DMS153 (cell line): ENCODE measurements at regions not wholly inside any gene's neighbourhood (a gene's known extent, or its start where the extent isn't known, plus 50 kb on each side); places are given as distances from the start of the nearest gene placed in this dataset.
"Not testable (repeated sequence)": the region's sequence is repeated elsewhere in the genome, so short reads cannot be mapped to it uniquely, and the experiment has no call there.

Source experiments
- DNase-seq: peaks from one replicate; lab custom pipeline; 2025; lab: John Stamatoyannopoulos, UW

DNA sequence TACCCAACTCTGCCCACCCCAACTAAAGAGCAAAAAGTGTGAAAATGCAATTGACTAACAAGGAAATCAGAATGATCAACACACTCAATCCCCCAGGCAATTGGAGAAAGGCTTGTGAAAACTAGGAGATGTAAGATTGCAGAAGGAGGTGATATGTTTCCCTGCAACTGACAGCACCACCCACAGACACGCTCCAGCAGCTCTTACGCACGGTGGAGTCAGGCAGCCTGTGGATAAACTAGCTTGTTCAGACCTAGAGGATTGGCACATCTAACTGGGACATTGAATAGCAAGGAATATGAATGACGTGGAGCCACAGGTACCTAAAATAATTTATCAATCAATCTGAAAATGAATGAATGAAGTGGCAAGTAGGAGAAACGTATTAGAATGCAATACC is 125.7 kb upstream of the MYO3A start:
- no peak for DNase-seq

- no peak for DNase-seq
Observed at GRCh38 chr10:25811052-25811685, 122.9 kb upstream of the MYO3A start.

DNA sequence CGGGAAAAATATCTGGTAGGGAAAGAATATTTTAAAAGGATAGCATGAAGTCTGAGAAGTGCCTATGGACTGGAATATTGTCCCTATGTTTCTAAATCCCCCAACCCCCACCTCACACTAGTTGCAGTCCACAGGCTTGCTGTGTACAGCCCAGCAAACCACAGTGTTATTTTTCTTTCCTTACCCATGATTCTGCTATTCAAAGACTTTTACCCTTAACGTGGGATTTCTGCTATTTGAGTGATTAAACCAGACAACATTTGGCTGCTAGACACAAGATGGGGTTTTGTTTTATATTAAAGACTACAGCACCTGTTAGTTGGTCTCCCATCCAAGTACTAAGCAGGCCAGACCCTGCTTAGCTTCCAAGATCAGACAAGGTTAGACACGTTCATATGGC is 120.5 kb upstream of the MYO3A start:
- no peak for DNase-seq

GRCh38 chr10:25815236-25815635 is 118.8 kb upstream of the MYO3A start:
- DNase-seq = no peak

- no peak for DNase-seq
Observed at GRCh38 chr10:25815999-25816768, 117.8 kb upstream of the MYO3A start.

DNA sequence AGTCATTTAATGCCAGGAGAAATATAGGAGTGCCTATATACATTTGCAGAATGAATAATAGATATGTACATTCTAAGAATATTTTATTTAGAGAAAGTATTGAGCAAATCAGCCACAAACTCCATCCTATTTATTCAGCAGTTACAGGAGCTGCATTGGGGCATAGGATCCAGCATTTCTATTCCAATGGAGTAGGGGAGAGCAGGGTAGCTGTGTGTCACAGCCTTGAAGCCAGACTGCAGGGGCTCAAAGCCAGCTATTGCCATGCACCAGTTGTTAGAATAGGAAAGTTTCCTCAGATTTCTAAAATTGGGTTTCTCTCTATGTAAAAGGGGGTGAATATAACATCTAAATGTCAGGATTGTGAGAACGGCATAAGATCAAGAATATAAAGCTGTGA is 116.8 kb upstream of the MYO3A start:
- DNase-seq = no peak

DNA sequence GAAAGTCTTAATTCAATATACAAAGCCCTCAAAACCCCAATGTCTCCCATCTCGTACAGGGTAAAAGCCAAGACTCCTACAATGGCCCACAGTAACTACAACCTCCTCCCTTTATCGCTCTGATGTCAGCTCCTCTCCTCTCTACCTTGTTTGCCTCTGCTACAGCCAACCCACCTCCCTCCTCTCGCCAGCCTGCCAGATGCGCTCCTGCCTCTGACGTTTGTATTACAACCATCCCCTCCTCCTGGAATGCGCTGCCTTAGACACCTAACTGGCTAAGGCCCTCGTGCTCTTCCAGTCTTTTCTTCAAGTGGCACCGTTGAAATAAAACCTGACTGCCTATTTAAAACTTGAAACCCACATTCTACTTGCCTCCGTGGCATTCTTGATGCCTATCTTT is 115.3 kb upstream of the MYO3A start:
- DNase-seq = no peak

DNA sequence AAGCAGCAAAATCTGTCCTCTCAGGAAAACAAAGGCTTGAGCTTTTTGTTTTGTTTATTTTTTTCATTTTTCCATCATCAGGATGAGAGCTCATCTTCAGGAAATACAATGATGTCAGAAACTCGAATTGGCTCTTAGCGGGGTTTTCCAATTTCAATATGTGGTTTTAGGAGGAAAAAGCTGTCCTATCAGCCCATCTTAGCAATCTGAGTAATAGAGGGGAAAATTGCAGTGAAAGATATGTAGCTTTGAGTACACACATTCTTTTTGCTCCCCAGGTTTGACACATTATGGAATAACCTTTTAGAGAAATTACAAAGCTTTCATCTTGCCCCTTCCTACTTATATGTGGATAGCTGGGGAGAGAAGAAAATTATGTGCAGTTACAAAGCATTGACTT is 113.6 kb upstream of the MYO3A start:
- no peak for DNase-seq

DNA sequence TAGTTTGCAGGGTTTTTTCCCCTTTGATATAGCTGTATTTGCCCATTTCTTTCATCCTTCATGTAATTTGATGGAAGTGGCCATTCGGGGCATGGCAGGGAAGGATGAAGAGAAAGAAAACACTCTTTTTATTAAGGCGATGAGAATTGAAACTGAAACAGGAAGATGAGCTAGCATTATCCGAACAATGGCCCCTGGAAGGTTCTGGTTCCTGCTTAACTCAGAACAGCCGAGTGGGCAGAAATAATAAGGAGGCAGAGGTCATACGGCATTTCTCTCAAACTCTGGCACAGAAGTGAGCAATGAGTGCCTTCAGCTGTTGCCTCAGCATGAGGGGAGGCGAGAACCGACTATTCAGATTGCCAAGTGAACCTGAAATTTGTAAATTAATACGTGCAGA is 113.2 kb upstream of the MYO3A start:
- no peak for DNase-seq

- DNase-seq = no peak
Observed at GRCh38 chr10:25824050-25824449, 110.0 kb upstream of the MYO3A start.

- DNase-seq = peak; percentile 2
Observed at GRCh38 chr10:25828475-25828874, 105.6 kb upstream of the MYO3A start.

GRCh38 chr10:25831080-25831479 is 102.9 kb upstream of the MYO3A start:
- DNase-seq = no peak

GRCh38 chr10:25839683-25840082 is 94.3 kb upstream of the MYO3A start:
- DNase-seq = no peak

DNA sequence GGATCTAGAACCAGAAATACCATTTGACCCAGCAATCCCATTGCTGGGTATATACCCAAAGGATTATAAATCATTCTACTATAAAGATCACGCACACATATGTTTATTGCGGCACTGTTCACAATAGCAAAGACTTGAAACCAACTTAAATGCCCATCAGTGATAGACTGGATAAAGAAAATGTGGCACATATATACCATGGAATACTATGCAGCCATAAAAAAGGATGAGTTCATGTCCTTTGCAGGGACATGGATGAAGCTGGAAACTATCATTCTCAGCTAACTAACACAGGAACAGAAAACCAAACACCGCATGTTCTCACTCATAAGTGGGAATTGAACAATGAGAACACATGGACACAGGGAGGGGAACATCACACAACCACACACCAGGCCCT is 93.2 kb upstream of the MYO3A start:
- not testable (repeated sequence) for DNase-seq

GRCh38 chr10:25842146-25842545 is 91.9 kb upstream of the MYO3A start:
- no peak for DNase-seq

- DNase-seq = no peak
Observed at GRCh38 chr10:25843551-25844170, 90.4 kb upstream of the MYO3A start.

- DNase-seq = not testable (repeated sequence)
Observed at GRCh38 chr10:25844716-25845115, 89.3 kb upstream of the MYO3A start.

GRCh38 chr10:25849268-25849667 is 84.8 kb upstream of the MYO3A start:
- no peak for DNase-seq

DNA sequence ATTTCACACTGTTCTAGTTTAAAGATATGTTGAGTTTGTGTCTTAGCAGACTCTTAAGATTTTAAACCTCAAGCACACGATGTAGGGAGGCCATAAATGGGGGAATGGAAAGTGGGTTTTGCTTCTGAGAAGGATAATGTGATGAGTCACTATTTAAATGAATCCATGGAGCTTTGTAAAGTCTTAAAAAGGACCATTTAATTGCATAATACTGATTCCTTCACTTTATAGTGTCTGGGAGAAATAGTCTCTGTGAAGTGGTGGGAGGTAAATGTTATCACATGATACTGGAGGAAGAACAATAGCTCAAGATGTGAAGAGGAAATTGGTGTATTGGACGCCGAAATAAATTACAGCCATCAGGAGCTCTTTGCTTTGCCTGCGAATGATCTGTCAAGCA is 84.0 kb upstream of the MYO3A start:
- DNase-seq = no peak

DNA sequence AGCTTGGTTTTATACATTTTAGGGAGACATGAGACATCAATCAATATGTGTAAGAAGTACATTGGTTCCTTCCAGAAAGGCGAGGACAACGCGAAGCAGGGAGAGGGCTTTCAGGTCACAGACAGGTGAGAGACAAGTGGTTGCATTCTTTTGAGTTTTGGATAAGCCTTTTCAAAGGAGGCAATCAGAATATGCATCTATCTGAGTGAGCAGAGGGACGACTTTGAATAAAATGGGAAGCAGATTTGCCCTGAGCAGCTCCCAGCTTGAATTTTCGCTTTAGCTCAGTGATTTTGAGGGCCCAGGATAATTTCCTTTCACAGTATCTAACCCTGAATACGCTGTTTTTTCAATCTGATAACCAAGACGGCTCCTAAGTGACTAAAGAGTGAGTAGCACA is 82.5 kb upstream of the MYO3A start:
- no peak for DNase-seq

DNA sequence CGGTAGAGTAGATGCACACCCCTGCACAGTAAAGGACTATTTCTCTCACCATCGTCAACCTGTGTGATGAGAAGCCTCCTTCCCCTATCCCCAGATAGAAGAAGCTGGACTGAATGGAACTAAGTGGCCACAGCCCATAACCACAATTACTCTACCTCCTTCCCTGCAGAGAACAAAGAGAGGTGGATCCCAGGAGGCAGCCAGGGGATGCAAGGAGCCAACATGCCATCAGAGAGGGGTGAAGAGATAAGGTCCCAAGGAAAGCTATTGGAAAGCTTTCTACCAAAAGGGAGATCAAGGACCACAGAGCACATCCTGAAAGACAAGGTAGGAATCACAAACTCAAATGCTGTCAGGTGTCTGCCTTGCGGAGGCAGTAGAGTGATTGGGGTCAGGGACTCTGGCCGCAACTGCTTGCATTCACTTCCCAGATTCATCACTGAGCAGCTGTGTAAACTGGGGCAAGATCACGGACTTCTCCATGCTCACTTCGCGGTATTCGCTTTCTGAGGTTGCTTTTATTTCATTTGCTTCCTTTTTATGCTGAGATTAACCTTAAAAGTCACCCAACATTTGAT is 81.6 kb upstream of the MYO3A start:
- DNase-seq = no peak

DNA sequence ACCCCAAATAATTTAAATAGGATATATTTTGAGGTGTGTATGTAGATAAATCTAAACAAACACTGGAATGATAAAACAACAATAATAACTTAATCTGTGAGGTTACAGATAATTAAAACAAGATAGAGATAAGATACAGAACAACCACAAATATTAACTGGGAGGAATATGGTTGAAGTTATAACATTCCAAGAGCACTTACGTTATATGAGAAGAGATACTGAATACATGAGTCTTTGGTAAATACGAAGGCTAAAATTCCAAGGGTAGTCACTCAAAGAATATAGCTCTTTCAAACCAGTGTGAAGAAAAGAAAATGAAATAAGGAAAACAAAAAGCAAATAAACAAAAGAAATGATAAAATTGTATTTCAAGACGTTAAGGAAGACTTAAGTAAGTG is 76.0 kb upstream of the MYO3A start:
- DNase-seq = no peak

GRCh38 chr10:25865267-25865666 is 68.8 kb upstream of the MYO3A start:
- DNase-seq = no peak
